ENCODE measurements at regions not wholly inside any gene's neighbourhood (a gene's known extent, or its start where the extent isn't known, plus 50 kb on each side); places are given as distances from the start of the nearest gene placed in this dataset.

- TF ChIP-seq ZNF565 (CRISPR knock-in tag; conservative IDR thresholded peaks at IDR 0.05; ENCODE audit: low read depth) (no peak), PATZ1 (CRISPR knock-in tag; IDR thresholded peaks at IDR 0.05; ENCODE audit: borderline replicate concordance) (no peak), CREB5 (CRISPR knock-in tag; IDR thresholded peaks at IDR 0.05; ENCODE audit: low read depth) (no peak), OSR1 (CRISPR knock-in tag; IDR thresholded peaks at IDR 0.05) (no peak), TOX (CRISPR knock-in tag; IDR thresholded peaks at IDR 0.05; ENCODE audit: borderline replicate concordance) (no peak), ISL1 (CRISPR knock-in tag; IDR thresholded peaks at IDR 0.05) (no peak), ZNF70 (CRISPR knock-in tag; IDR thresholded peaks at IDR 0.05) (no peak), CSRNP3 (CRISPR knock-in tag; IDR thresholded peaks at IDR 0.05) (no peak), ZFP3 (CRISPR knock-in tag; IDR thresholded peaks at IDR 0.05) (no peak), ARNTL (CRISPR knock-in tag; IDR thresholded peaks at IDR 0.05; ENCODE audit: borderline replicate concordance, low read depth) (no peak), ZFP30 (CRISPR knock-in tag; IDR thresholded peaks at IDR 0.05) (no peak), TSHZ2 (CRISPR knock-in tag; IDR thresholded peaks at IDR 0.05) (no peak), GLIS3 (CRISPR knock-in tag; IDR thresholded peaks at IDR 0.05) (no peak), ZC3H10 (CRISPR knock-in tag; IDR thresholded peaks at IDR 0.05) (no peak), RARB (CRISPR knock-in tag; IDR thresholded peaks at IDR 0.05) (no peak), BACH2 (CRISPR knock-in tag; IDR thresholded peaks at IDR 0.05; ENCODE audit: borderline replicate concordance) (no peak), PPARA (CRISPR knock-in tag; IDR thresholded peaks at IDR 0.05; ENCODE audit: borderline replicate concordance) (no peak), SNAI2 (CRISPR knock-in tag; IDR thresholded peaks at IDR 0.05) (no peak)
- no peak for ATAC-seq
Observed at GRCh38 chr2:116769514-116769913, 1045.0 kb upstream of the DDX18 start.

GRCh38 chr2:116776556-116776955 is 1037.9 kb upstream of the DDX18 start:
- ATAC-seq = no peak
- no peak for TF ChIP-seq CREB5 (CRISPR knock-in tag; IDR thresholded peaks at IDR 0.05; ENCODE audit: low read depth)
- no peak for TF ChIP-seq PATZ1 (CRISPR knock-in tag; IDR thresholded peaks at IDR 0.05; ENCODE audit: borderline replicate concordance)
- TF ChIP-seq TCF4 (CRISPR knock-in tag; IDR thresholded peaks at IDR 0.05; ENCODE audit: borderline replicate concordance) = no peak
- TF ChIP-seq CSDC2 (CRISPR knock-in tag; IDR thresholded peaks at IDR 0.05) = no peak
- no peak for TF ChIP-seq GLIS3 (CRISPR knock-in tag; IDR thresholded peaks at IDR 0.05)
- TF ChIP-seq ZFP30 (CRISPR knock-in tag; IDR thresholded peaks at IDR 0.05) = no peak
- TF ChIP-seq ZC3H10 (CRISPR knock-in tag; IDR thresholded peaks at IDR 0.05) = no peak
- TF ChIP-seq ISL1 (CRISPR knock-in tag; IDR thresholded peaks at IDR 0.05) = no peak
- TF ChIP-seq ZNF8 (CRISPR knock-in tag; IDR thresholded peaks at IDR 0.05) = no peak
- TF ChIP-seq RARB (CRISPR knock-in tag; IDR thresholded peaks at IDR 0.05) = no peak
- no peak for TF ChIP-seq ZFP3 (CRISPR knock-in tag; IDR thresholded peaks at IDR 0.05)
- TF ChIP-seq SNAI2 (CRISPR knock-in tag; IDR thresholded peaks at IDR 0.05) = no peak
- TF ChIP-seq ZNF70 (CRISPR knock-in tag; IDR thresholded peaks at IDR 0.05) = no peak
- TF ChIP-seq ARNTL (CRISPR knock-in tag; IDR thresholded peaks at IDR 0.05; ENCODE audit: borderline replicate concordance, low read depth) = no peak
- TF ChIP-seq CSRNP3 (CRISPR knock-in tag; IDR thresholded peaks at IDR 0.05) = no peak
- TF ChIP-seq ZNF565 (CRISPR knock-in tag; conservative IDR thresholded peaks at IDR 0.05; ENCODE audit: low read depth) = no peak
- no peak for TF ChIP-seq TSHZ2 (CRISPR knock-in tag; IDR thresholded peaks at IDR 0.05)
- no peak for TF ChIP-seq ESRRG (CRISPR knock-in tag; IDR thresholded peaks at IDR 0.05)
